Bronchial epithelial cell (primary cell): ENCODE measurements at regions not wholly inside any gene's neighbourhood (a gene's known extent, or its start where the extent isn't known, plus 50 kb on each side); places are given as distances from the start of the nearest gene placed in this dataset.

Experiments used
- DNase-seq: peaks from one replicate; pipeline ENCODE4 v3.0.0-alpha.2; 2010; ENCODE audit warnings: low read depth
- FAIRE-seq: peaks from 2 replicates; lab custom pipeline; 2011; peaks lifted over from hg19 to GRCh38; lab: Jason Lieb, UNC
- H3K27me3 ChIP-seq: 2 replicates; pipeline ENCODE4 v1.5.1; 2011; ENCODE audit warnings: low read length; ENCODE audit not compliant: control insufficient read depth, insufficient read depth
- H3K36me3 ChIP-seq: 2 replicates; pipeline ENCODE4 v1.5.1; 2011; ENCODE audit warnings: low read length; ENCODE audit not compliant: control insufficient read depth, insufficient read depth
- H3K4me3 ChIP-seq: 2 replicates; pipeline ENCODE4 v1.5.1; 2011; ENCODE audit warnings: mild to moderate bottlenecking, low read depth, low read length, control low read depth
- TF ChIP-seq, protein P1 (sequence below): IDR thresholded peaks from 2 replicates; pipeline ENCODE4 v1.5.1; 2011; ENCODE audit warnings: mild to moderate bottlenecking, moderate library complexity, low read length, control low read depth, inconsistent platforms; ENCODE audit not compliant: insufficient read depth, severe bottlenecking

DNA sequence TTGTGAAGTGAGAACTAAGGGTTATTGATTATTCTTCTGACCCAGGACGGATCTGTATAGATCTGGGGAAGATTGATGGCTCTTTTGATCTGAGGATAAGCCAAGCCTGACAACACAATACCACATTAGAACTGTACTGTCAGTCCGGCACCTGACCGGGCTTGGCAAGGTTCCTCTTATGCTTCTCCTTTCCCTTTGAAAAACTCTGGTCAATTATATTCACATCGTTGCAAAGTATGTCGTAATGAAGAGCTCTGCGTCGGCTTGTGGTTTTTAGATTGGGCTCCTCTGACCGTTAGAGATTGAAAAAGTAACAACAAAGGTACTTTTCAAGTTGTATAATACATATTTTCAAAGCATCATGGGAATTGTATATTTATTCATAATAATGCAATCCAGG is 389.8 kb downstream of the NR2F2 start:
- no peaks in the 10 kb centered on the region for H3K27me3 ChIP-seq
- no peaks in the 10 kb centered on the region for H3K36me3 ChIP-seq
- TF ChIP-seq, protein P1, sequence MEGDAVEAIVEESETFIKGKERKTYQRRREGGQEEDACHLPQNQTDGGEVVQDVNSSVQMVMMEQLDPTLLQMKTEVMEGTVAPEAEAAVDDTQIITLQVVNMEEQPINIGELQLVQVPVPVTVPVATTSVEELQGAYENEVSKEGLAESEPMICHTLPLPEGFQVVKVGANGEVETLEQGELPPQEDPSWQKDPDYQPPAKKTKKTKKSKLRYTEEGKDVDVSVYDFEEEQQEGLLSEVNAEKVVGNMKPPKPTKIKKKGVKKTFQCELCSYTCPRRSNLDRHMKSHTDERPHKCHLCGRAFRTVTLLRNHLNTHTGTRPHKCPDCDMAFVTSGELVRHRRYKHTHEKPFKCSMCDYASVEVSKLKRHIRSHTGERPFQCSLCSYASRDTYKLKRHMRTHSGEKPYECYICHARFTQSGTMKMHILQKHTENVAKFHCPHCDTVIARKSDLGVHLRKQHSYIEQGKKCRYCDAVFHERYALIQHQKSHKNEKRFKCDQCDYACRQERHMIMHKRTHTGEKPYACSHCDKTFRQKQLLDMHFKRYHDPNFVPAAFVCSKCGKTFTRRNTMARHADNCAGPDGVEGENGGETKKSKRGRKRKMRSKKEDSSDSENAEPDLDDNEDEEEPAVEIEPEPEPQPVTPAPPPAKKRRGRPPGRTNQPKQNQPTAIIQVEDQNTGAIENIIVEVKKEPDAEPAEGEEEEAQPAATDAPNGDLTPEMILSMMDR = no peak
- H3K4me3 ChIP-seq = no peak overlapping the region
- no peak for DNase-seq
- no peak for FAIRE-seq

DNA sequence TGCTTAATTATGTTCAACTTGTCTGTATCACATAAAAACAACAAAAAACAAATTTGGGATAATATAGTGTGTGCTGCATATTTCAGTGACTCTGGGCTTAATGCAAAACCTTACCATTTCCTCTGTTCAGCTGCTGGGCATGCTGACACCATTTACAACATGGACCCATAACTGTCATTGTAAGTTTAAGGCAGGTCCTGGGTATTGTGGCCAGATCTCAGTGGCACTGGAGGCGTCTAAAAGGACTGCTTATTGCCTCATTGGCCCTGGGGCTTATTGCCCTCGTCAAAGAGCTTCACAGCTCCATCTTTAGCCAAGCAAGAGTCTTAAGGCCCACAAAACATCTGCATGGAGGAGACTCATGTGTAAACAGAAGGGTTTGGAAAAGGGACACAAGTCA is 390.2 kb downstream of the NR2F2 start:
- Histone ChIP-seq H3K36me3 (no peaks in the 10 kb centered on the region), H3K4me3 (no peak overlapping the region), H3K27me3 (no peaks in the 10 kb centered on the region)
- no peak for DNase-seq
- FAIRE-seq = no peak
- TF ChIP-seq, protein P1 = no peak

DNA sequence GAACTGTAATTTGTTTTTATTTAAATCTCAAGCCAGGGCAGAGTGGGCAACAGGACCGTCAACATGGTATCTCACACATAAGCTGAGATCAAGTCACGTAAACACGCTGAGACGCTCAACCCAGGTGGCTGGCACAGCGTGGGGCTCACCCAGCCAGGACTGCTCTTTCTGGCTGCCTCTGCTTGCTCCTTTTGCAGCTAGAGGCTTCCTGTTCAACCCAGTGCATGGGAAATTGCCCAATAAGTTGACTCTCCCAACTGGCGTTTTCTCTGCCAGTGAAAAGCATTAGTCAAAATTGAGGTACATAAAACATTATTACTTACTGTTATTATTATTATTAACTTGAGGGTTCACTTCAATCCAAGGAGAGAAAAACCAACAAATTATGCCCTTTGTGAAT is 398.1 kb downstream of the NR2F2 start:
- TF ChIP-seq, protein P1 = no peak
- Histone ChIP-seq H3K36me3 (no peaks in the 10 kb centered on the region), H3K27me3 (no peaks in the 10 kb centered on the region), H3K4me3 (no peak overlapping the region)
- no peak for FAIRE-seq
- no peak for DNase-seq

DNA sequence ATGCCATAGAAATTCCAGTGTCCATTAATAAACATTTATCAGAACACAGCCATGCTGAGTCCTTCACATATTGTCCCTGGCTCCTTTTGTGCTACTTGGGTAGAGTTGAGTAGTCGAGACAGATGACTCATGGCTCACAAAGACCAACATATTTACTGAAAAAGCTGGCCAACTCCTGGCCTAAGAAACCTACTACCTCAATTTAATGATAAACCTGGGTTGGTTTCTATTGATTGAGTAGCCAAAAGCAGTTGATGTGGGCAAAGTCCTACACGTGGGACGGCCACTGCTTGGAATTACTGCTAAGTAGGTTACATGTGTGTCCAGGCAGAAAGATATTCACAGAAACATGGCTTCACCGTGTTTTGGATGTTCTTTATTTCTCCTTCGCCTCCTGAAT is 402.2 kb downstream of the NR2F2 start:
- DNase-seq (no peak), FAIRE-seq (no peak)
- no peak overlapping the region for H3K4me3 ChIP-seq
- no peaks in the 10 kb centered on the region for H3K27me3 ChIP-seq
- TF ChIP-seq, protein P1 = no peak
- no peaks in the 10 kb centered on the region for H3K36me3 ChIP-seq

DNA sequence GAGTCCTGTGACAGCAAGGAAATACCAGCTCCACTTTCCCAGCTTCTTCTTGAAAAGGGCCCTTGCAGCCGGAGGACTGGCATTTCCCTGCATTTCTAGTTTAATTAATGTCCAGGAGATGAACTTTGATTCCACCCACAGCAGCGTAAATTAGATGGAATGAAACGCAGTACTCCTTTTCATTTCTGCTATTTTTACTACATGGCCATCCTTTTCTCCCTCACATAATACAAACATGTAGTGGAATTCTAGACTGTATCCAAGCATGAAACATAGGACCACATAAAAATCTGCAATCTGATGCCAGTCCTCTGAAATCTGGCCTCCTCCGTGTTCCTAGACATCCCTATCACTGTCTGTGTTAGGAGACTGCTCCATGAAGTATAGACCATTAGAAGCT is 403.2 kb downstream of the NR2F2 start:
- TF ChIP-seq, protein P1 = no peak
- DNase-seq (no peak), FAIRE-seq (no peak)
- Histone ChIP-seq H3K4me3 (no peak overlapping the region), H3K36me3 (no peaks in the 10 kb centered on the region), H3K27me3 (no peaks in the 10 kb centered on the region)

DNA sequence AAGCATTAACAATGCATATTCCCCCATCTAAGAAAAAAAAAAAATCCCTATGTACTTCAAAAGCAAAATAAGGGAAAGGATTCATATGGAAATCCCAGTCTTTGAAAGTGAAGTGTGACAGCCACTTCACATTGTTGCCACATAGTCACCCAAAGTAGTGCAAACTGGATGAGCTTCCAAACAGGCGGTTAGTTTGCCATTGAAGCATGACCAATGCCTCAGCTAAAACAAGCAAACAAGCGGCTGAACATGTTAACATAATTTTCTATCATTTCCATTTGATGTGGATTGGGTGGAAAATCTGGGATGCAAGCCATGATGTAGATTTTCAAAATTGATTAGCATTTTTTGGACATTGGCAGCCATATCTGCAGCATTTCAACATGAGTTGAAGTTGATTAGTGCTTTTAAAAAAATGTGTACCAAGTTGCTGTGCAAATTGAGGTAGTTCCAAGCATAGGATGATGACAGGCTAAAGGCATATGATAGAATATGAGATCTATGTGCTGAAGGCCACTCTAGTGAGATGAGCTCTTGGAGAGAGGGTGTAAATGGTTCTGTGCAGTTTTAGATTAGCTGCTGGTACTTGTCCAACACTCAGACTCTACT is 405.2 kb downstream of the NR2F2 start:
- Histone ChIP-seq H3K4me3 (no peak overlapping the region), H3K27me3 (no peaks in the 10 kb centered on the region), H3K36me3 (no peaks in the 10 kb centered on the region)
- TF ChIP-seq, protein P1 = no peak
- FAIRE-seq (no peak), DNase-seq (no peak)
